ENCODE measurements at regions not wholly inside any gene's neighbourhood (a gene's known extent, or its start where the extent isn't known, plus 50 kb on each side); places are given as distances from the start of the nearest gene placed in this dataset.

DNA sequence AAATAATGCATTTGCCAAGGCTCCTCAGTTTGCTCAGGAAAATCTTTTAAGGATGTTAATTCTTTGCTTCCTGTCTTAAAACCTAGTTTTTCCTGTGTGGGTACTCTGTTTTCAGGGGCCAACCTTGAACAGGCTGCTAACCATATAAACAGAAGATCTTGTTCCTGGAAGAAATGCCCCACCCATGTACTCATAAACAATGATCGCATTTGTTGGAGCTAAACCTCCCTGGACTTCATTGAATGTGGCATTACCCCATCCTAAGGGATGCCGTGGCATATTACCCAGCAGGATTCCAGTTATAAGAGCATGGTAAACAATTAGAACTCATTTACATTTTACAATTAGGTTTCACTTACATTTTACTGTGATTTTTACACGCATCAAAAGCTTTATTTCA is 436.0 kb downstream of the ZNF608 start:
- TF ChIP-seq, protein P1, sequence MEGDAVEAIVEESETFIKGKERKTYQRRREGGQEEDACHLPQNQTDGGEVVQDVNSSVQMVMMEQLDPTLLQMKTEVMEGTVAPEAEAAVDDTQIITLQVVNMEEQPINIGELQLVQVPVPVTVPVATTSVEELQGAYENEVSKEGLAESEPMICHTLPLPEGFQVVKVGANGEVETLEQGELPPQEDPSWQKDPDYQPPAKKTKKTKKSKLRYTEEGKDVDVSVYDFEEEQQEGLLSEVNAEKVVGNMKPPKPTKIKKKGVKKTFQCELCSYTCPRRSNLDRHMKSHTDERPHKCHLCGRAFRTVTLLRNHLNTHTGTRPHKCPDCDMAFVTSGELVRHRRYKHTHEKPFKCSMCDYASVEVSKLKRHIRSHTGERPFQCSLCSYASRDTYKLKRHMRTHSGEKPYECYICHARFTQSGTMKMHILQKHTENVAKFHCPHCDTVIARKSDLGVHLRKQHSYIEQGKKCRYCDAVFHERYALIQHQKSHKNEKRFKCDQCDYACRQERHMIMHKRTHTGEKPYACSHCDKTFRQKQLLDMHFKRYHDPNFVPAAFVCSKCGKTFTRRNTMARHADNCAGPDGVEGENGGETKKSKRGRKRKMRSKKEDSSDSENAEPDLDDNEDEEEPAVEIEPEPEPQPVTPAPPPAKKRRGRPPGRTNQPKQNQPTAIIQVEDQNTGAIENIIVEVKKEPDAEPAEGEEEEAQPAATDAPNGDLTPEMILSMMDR (IDR thresholded peaks at IDR 0.05): no peak
- TF ChIP-seq POLR2A (IDR thresholded peaks at IDR 0.05): no peak
